DND-41 (cell line): ENCODE measurements at regions not wholly inside any gene's neighbourhood (a gene's known extent, or its start where the extent isn't known, plus 50 kb on each side); places are given as distances from the start of the nearest gene placed in this dataset.
"Not testable (repeated sequence)": the region's sequence is repeated elsewhere in the genome, so short reads cannot be mapped to it uniquely, and the experiment has no call there.

Source experiments
- ATAC-seq: fragments of 200-7000 bp; cut with Tn5 transposase; 3 replicates; pipeline ENCODE4 v1.9.1; 2021; ENCODE audit warnings: low read depth; ENCODE audit not compliant: insufficient read depth
- DNase-seq: peaks from one replicate; pipeline ENCODE4 v3.0.0-alpha.2; 2020
- H2AFZ ChIP-seq: 2 replicates; pipeline ENCODE4 v1.6.0; 2012; ENCODE audit warnings: low read depth, low read length
- H3K27ac ChIP-seq: 2 replicates; pipeline ENCODE4 v1.5.1; 2012; ENCODE audit warnings: low read length, inconsistent platforms
- H3K27me3 ChIP-seq: fragments of 200-600 bp; sonication (generic); 2 replicates; pipeline ENCODE4 v1.6.0; 2012; ENCODE audit warnings: low read length, mild to moderate bottlenecking, inconsistent platforms; ENCODE audit not compliant: insufficient read depth, poor library complexity
- H3K36me3 ChIP-seq: 2 replicates; pipeline ENCODE4 v1.5.1; 2012; ENCODE audit warnings: low read length, inconsistent platforms; ENCODE audit not compliant: insufficient read depth
- H3K4me1 ChIP-seq: 2 replicates; pipeline ENCODE4 v1.5.1; 2012; ENCODE audit warnings: mild to moderate bottlenecking, low read length; ENCODE audit not compliant: insufficient read depth
- H3K4me2 ChIP-seq: 2 replicates; pipeline ENCODE4 v1.6.0; 2012; ENCODE audit warnings: mild to moderate bottlenecking, moderate library complexity, low read length, inconsistent platforms; ENCODE audit not compliant: insufficient read depth
- H3K4me3 ChIP-seq, 2 experiments: fragments of 200-600 bp in 1 of 2; shearing (Covaris generic) in 1 of 2; 2 replicates each; pipeline ENCODE4 v1.5.1; 2012 to 2016; ENCODE audit warnings: inconsistent platforms in 2 of 2, low read length in 2 of 2, mild to moderate bottlenecking in 2 of 2, low read depth in 1 of 2, moderate library complexity in 1 of 2
- H3K79me2 ChIP-seq: 2 replicates; pipeline ENCODE4 v1.6.0; 2012; ENCODE audit warnings: low read length, inconsistent platforms; ENCODE audit not compliant: insufficient read depth
- H3K9ac ChIP-seq: 2 replicates; pipeline ENCODE4 v1.6.0; 2012; ENCODE audit warnings: low read depth, mild to moderate bottlenecking, inconsistent platforms, low read length, moderate library complexity
- H3K9me3 ChIP-seq: 2 replicates; pipeline ENCODE4 v1.5.1; 2012; ENCODE audit warnings: low read length, moderate library complexity, mild to moderate bottlenecking, inconsistent platforms; ENCODE audit not compliant: insufficient read depth, severe bottlenecking
- H4K20me1 ChIP-seq: 2 replicates; pipeline ENCODE4 v1.6.0; 2012; ENCODE audit warnings: low read length; ENCODE audit not compliant: insufficient read depth
- CTCF ChIP-seq: IDR thresholded peaks from 2 replicates; pipeline ENCODE4 v1.5.1; 2012; ENCODE audit warnings: borderline replicate concordance, low read length, moderate library complexity, mild to moderate bottlenecking; ENCODE audit not compliant: poor library complexity, severe bottlenecking; ENCODE audit errors: extremely low read depth
- EZH2 ChIP-seq: IDR thresholded peaks from 3 replicates; pipeline ENCODE4 v1.6.1; 2012; ENCODE audit warnings: borderline replicate concordance, low read depth, mild to moderate bottlenecking, moderate library complexity, low read length, inconsistent platforms; ENCODE audit not compliant: severe bottlenecking

DNA sequence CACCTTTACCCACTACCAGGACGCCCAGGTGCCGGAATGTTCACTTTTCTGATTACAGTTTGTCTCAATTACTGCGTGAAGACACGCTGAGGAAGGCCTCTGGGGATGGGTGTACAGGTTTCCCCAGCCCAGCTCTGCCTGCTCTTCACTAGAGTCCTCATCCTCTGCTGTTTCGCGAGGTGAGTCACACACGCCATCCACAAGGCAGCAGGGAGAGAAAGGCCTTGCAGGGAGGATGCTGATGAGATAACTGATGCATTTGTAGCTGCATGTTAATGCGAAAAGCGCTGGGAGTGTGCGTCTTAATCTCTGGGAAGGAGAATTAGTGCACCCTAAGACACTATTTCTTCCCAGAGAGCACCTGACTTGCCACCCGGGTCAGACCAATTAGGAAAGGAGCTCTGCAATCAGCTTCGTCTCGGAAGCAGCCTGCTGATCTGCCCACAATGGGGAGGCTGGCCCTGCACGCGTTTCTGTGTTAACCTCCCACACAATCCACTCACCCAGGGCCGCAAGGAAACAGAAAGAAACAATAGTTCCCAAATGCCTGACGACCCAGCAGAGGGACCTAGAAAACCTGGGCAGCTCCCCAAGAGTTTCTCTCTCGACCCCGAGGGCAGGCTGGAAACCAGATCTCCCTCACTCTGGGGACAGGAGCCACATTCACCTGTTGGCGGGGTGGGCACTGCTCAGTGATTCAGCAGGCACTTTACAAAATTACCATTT is 578.7 kb downstream of the GLRX3 start:
- H3K4me3 ChIP-seq: no peak overlapping the region
- no peak for ATAC-seq
- TF ChIP-seq EZH2: no peak
- TF ChIP-seq CTCF: no peak

DNA sequence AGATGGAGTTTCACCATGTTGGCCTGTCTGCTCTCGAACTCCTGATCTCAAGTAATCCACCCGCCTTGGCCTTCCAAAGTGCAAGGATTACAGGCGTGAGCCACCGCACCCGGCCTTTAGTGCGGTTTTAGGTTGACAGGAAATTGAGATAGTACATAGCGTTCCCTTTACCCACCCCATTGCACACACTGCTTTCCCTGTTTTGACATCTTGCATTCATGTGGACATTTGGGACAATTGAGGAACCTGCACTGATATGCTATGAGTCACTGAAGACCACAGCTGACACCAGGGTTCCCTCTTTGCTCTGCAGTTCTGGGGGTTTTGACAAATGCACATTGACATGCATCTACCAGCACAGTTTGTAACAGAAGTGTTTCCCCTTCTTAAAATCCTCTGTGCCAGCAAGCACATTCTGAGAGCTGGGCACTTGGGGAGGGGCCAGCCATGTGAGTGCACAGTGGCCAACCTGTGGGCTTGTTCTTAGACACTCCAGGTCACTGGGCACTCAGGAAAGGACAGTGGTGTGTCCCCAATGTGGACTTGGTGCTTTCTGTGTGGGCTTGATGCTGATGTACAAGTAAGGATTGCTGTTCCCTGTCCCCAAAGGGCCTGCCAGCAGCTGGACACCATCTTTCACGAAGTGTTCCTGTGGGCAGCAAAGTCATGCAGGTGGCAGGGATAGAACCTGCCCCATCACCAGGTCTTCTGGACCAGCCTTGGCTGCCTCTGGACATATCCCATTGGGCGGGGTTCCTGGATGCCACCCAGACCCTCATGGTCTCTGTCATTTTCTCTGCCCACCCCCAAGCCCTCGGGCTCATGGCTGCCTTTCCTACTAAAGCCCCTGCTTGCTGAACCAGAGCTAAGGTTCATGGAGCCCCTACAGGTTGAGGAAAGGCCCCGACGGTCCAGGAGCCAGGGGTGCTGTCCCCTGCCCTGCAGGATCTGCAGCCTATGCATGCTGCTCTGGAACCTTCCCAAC is 579.8 kb downstream of the GLRX3 start:
- no peak for TF ChIP-seq CTCF
- TF ChIP-seq EZH2: no peak
- Histone ChIP-seq H3K36me3 (no peaks in the 10 kb centered on the region), H3K27ac (no peak overlapping the region), H3K9ac (no peak overlapping the region), H3K9me3 (no peaks in the 10 kb centered on the region), H3K27me3 (no peaks in the 10 kb centered on the region), H3K4me2 (no peak overlapping the region), H2AFZ (no peak overlapping the region), H3K4me1 (no peaks in the 10 kb centered on the region), H3K4me3 (no peak overlapping the region), H4K20me1 (no peaks in the 10 kb centered on the region), H3K79me2 (no peaks in the 10 kb centered on the region)
- DNase-seq (no peak), ATAC-seq (no peak)

More for the DNA sequence above, 578.7 kb downstream of the GLRX3 start:
- Histone ChIP-seq H3K4me2 (no peak overlapping the region), H4K20me1 (no peaks in the 10 kb centered on the region), H3K9ac (no peak overlapping the region), H3K27me3 (no peaks in the 10 kb centered on the region), H2AFZ (no peak overlapping the region), H3K4me1 (no peaks in the 10 kb centered on the region), H3K79me2 (no peaks in the 10 kb centered on the region), H3K9me3 (no peaks in the 10 kb centered on the region), H3K36me3 (no peaks in the 10 kb centered on the region), H3K27ac (no peak overlapping the region)
- no peak for DNase-seq

GRCh38 chr10:130717083-130717482 is 580.9 kb downstream of the GLRX3 start:
- Histone ChIP-seq H3K9me3 (no peaks in the 10 kb centered on the region), H3K4me2 (no peak overlapping the region), H4K20me1 (no peaks in the 10 kb centered on the region), H3K4me1 (no peaks in the 10 kb centered on the region), H3K27me3 (no peaks in the 10 kb centered on the region), H3K36me3 (no peaks in the 10 kb centered on the region), H3K9ac (no peak overlapping the region), H3K27ac (no peak overlapping the region), H3K4me3 (no peak overlapping the region), H3K79me2 (no peaks in the 10 kb centered on the region), H2AFZ (no peak overlapping the region)
- ATAC-seq: no peak
- TF ChIP-seq EZH2 (no peak), CTCF (no peak)
- DNase-seq: no peak

GRCh38 chr10:130718744-130719447 is 582.7 kb downstream of the GLRX3 start:
- not testable (repeated sequence) for H3K79me2 ChIP-seq, H3K4me2 ChIP-seq, ATAC-seq, H3K27ac ChIP-seq, H3K4me1 ChIP-seq, H3K9ac ChIP-seq, H3K36me3 ChIP-seq, H3K9me3 ChIP-seq, H3K27me3 ChIP-seq, H3K4me3 ChIP-seq, H2AFZ ChIP-seq, H4K20me1 ChIP-seq, DNase-seq
